Spleen (tissue), 7 donors: ENCODE measurements at regions not wholly inside any gene's neighbourhood (a gene's known extent, or its start where the extent isn't known, plus 50 kb on each side); places are given as distances from the start of the nearest gene placed in this dataset.
"Not testable (repeated sequence)": the region's sequence is repeated elsewhere in the genome, so short reads cannot be mapped to it uniquely, and the experiment has no call there.

Source experiments
- POLR2A ChIP-seq, 3 donors: fragments of 450-650 bp; IDR thresholded peaks; one replicate each; pipeline ENCODE4 v1.5.1; 2017; ENCODE audit warnings: antibody characterized with exemption in 3 of 3, mild to moderate bottlenecking in 1 of 3
- POLR2AphosphoS5 ChIP-seq, 3 donors: sonication (generic); formaldehyde crosslinking; IDR thresholded peaks; one replicate each; pipeline ENCODE4 v1.5.1; 2017; ENCODE audit warnings: antibody characterized with exemption in 3 of 3
- TF ChIP-seq, protein P1 (sequence below), 11 experiments: fragments of 200-600 bp in 7 of 11; fragments of 450-650 bp in 4 of 11; sonication (generic) in 4 of 11; IDR thresholded peaks in 8 of 11; conservative IDR thresholded peaks in 3 of 11; 1 replicate in 7 of 11; 2 replicates in 4 of 11; pipeline versions ENCODE4 v1.4.0 to v1.8.0; 2016 to 2021; ENCODE audit warnings: antibody characterized with exemption in 11 of 11, inconsistent platforms in 4 of 11, mild to moderate bottlenecking in 1 of 11
- donor health status: DM: no; HTN: no; CAD: no; lungs with moderate emphysema.
- donor health status: DM: no; HTN: no; CAD: no.
- donor health status: DM: no; HTN: no; CAD: no.

DNA sequence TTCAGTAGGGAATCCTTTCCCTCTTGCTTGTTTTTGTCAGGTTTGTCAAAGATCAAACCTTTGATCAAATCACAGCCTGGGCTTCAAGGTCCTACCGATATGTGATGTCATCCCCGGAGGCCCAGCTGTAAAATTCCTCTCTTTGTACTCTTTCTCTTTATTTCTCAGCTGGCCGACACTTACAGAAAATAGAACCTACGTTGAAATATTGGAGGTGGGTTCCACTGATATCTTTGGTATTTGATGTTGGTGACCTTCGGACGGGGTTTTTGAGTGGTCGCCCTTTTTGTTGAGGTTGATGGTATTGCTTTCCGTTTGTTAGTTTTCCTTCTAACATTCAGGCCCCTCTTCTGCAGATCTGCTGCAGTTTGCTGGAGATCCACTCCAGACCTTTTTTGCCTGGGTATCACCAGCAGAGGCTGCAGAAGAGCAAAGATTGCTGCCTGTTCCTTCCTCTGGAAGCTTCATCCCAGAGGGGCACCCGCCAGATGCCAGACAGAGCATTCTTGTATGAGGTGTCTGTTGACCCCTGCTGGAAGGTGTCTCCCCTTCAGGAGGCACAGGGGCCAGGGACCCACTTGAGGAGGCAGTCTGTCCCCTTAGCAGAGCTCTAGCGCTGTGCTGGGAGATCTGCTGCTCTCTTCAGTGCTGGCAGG, 316.3 kb downstream of the MAN2A1 start:
- TF ChIP-seq, protein P1, sequence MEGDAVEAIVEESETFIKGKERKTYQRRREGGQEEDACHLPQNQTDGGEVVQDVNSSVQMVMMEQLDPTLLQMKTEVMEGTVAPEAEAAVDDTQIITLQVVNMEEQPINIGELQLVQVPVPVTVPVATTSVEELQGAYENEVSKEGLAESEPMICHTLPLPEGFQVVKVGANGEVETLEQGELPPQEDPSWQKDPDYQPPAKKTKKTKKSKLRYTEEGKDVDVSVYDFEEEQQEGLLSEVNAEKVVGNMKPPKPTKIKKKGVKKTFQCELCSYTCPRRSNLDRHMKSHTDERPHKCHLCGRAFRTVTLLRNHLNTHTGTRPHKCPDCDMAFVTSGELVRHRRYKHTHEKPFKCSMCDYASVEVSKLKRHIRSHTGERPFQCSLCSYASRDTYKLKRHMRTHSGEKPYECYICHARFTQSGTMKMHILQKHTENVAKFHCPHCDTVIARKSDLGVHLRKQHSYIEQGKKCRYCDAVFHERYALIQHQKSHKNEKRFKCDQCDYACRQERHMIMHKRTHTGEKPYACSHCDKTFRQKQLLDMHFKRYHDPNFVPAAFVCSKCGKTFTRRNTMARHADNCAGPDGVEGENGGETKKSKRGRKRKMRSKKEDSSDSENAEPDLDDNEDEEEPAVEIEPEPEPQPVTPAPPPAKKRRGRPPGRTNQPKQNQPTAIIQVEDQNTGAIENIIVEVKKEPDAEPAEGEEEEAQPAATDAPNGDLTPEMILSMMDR (IDR thresholded peaks at IDR 0.05 in 8 of 11, conservative IDR thresholded peaks at IDR 0.05 in 3 of 11), result not testable (repeated sequence)
- not testable (repeated sequence) for TF ChIP-seq POLR2A, POLR2AphosphoS5 (IDR thresholded peaks at IDR 0.05)
